Mesendoderm (in vitro differentiated cells): ENCODE measurements at regions not wholly inside any gene's neighbourhood (a gene's known extent, or its start where the extent isn't known, plus 50 kb on each side); places are given as distances from the start of the nearest gene placed in this dataset.
"Not testable (repeated sequence)": the region's sequence is repeated elsewhere in the genome, so short reads cannot be mapped to it uniquely, and the experiment has no call there.

ENCODE experiments used
- DNase-seq: peaks from one replicate; pipeline ENCODE4 v3.0.0; 2013
- H2AK5ac ChIP-seq: 2 replicates; pipeline ENCODE4 v1.6.1; 2013; ENCODE audit warnings: low read length, inconsistent platforms
- H2BK120ac ChIP-seq: 2 replicates; pipeline ENCODE4 v1.6.1; 2013; ENCODE audit warnings: low read depth, mild to moderate bottlenecking, low read length, moderate library complexity, mixed read lengths
- H2BK15ac ChIP-seq: replicated peaks from 2 replicates; pipeline ENCODE4 v1.6.1; 2013; ENCODE audit warnings: low read depth, mild to moderate bottlenecking, moderate library complexity
- H2BK5ac ChIP-seq: 2 replicates; pipeline ENCODE4 v1.6.1; 2013; ENCODE audit warnings: low read length, inconsistent platforms
- H3K18ac ChIP-seq: 2 replicates; pipeline ENCODE4 v1.6.1; 2013; ENCODE audit warnings: mild to moderate bottlenecking, low read length, mixed read lengths
- H3K23ac ChIP-seq: one replicate; pipeline ENCODE4 v1.6.1; 2013; ENCODE audit warnings: low read length
- H3K27ac ChIP-seq: 2 replicates; pipeline ENCODE4 v1.5.1; 2013; ENCODE audit warnings: low read depth, mild to moderate bottlenecking, inconsistent platforms, low read length, moderate library complexity
- H3K27me3 ChIP-seq: 2 replicates; pipeline ENCODE4 v1.6.1; 2013; ENCODE audit warnings: low read length, control low read depth, mild to moderate bottlenecking, inconsistent platforms; ENCODE audit not compliant: insufficient read depth, poor library complexity
- H3K36me3 ChIP-seq: 2 replicates; pipeline ENCODE4 v1.6.1; 2013; ENCODE audit warnings: low read length, inconsistent platforms; ENCODE audit not compliant: control insufficient read depth, insufficient read depth
- H3K4ac ChIP-seq: one replicate; pipeline ENCODE4 v1.6.1; 2013; ENCODE audit warnings: low read depth, mild to moderate bottlenecking, low read length, moderate library complexity
- H3K4me1 ChIP-seq: 2 replicates; pipeline ENCODE4 v1.6.1; 2013; ENCODE audit warnings: low read depth, low read length, inconsistent platforms; ENCODE audit not compliant: control insufficient read depth
- H3K4me2 ChIP-seq: 2 replicates; pipeline ENCODE4 v1.6.1; 2013; ENCODE audit warnings: low read length
- H3K4me3 ChIP-seq: 2 replicates; pipeline ENCODE4 v1.5.1; 2013; ENCODE audit warnings: mild to moderate bottlenecking, low read length
- H3K56ac ChIP-seq: one replicate; pipeline ENCODE4 v1.6.1; 2013; ENCODE audit warnings: low read length
- H3K79me1 ChIP-seq: 2 replicates; pipeline ENCODE4 v1.6.1; 2013; ENCODE audit warnings: low read length, inconsistent platforms
- H3K79me2 ChIP-seq: 2 replicates; pipeline ENCODE4 v1.6.1; 2013; ENCODE audit warnings: mild to moderate bottlenecking, low read length; ENCODE audit not compliant: control insufficient read depth, insufficient read depth
- H3K9ac ChIP-seq: 2 replicates; pipeline ENCODE4 v1.6.1; 2013; ENCODE audit warnings: low read length, inconsistent platforms
- H4K5ac ChIP-seq: one replicate; pipeline ENCODE4 v1.6.1; 2013; ENCODE audit warnings: low read length
- H4K8ac ChIP-seq: one replicate; pipeline ENCODE4 v1.6.1; 2013; ENCODE audit warnings: low read depth, mild to moderate bottlenecking, control low read depth, low read length, moderate library complexity
- whole genome bisulfite sequencing: extraction: QIAGEN DNeasy Blood & Tissue Kit; methylation state at CpG from one replicate; pipeline ENCODE4 v1.1.7; 2013; ENCODE audit warnings: low lambda C conversion rate, missing lambda C conversion rate; ENCODE audit not compliant: insufficient coverage; ENCODE audit errors: extremely low coverage; 5-methylcytosine and 5-hydroxymethylcytosine counted together

DNA sequence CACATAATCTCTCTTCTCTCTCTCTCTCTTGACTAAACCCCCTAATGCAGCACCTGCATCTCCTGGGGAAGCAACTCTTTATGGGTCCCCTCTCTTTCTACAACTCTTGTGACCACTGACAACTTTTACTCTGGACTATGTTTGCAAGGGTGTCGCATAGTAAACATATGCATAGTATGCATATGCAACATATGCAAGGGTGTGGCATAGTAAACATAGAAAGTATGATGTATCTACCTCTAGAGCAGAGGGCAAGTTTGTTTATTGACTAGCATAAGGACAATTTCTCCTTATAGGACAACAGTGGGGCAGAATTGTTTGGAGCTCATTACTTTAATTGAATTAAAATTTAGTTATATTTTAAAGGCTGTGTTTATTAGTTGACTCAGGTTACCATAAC lies 462.5 kb downstream of the AMY1C start:
- no peak overlapping the region for H3K4me3 ChIP-seq
- no peak overlapping the region for H3K23ac ChIP-seq
- H3K79me2 ChIP-seq, result no peaks in the 10 kb centered on the region
- no peak overlapping the region for H3K56ac ChIP-seq
- H2BK5ac ChIP-seq, result no peak overlapping the region
- H3K4me1 ChIP-seq, result no peaks in the 10 kb centered on the region
- H4K5ac ChIP-seq, result no peak overlapping the region
- H3K9ac ChIP-seq, result no peak overlapping the region
- no peaks in the 10 kb centered on the region for H3K27me3 ChIP-seq
- no peak for DNase-seq
- H3K4me2 ChIP-seq, result no peak overlapping the region
- no peaks in the 10 kb centered on the region for H3K79me1 ChIP-seq
- no peak overlapping the region for H2BK120ac ChIP-seq
- H3K27ac ChIP-seq, result no peak overlapping the region
- H3K4ac ChIP-seq, result no peak overlapping the region
- H3K36me3 ChIP-seq, result no peaks in the 10 kb centered on the region
- H4K8ac ChIP-seq, result no peak overlapping the region
- H2AK5ac ChIP-seq, result no peak overlapping the region
- H3K18ac ChIP-seq, result no peak overlapping the region
- no CpG with 5 or more reads among the region's 1 CpG for WGBS
- H2BK15ac ChIP-seq, result no peak overlapping the region

- H3K18ac ChIP-seq, H3K27ac ChIP-seq, H3K4me3 ChIP-seq, H2AK5ac ChIP-seq, H3K79me1 ChIP-seq, H4K8ac ChIP-seq, H3K56ac ChIP-seq, H2BK5ac ChIP-seq, DNase-seq, H2BK120ac ChIP-seq, H3K4me2 ChIP-seq, H3K36me3 ChIP-seq, H3K4me1 ChIP-seq, H3K27me3 ChIP-seq, H2BK15ac ChIP-seq, H3K23ac ChIP-seq, H3K9ac ChIP-seq, H4K5ac ChIP-seq, H3K79me2 ChIP-seq, H3K4ac ChIP-seq: not testable (repeated sequence)
- no CpG with 5 or more reads among the region's 28 CpGs for WGBS
Observed at GRCh38 chr1:104217395-104217986, 467.8 kb downstream of the AMY1C start.

DNA sequence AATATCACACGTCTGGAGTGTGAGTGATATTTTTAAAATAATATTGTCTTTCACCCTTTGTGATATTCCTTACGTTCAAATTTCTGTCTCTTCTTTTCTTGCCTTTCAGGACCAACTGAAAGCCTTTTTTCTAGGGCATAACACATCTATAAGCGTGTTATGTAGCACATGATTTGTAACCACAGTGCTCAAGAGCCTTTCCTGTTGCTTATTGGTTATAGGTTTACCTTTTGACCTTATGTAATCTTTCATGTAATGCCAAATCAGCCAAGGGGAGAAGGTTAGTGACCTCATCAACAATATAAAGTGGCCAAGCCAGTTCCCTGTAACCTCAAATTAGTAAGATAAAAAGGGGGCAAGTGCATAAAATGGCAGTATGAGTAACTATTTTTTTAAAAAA lies 480.2 kb downstream of the AMY1C start:
- H3K79me2 ChIP-seq, result no peaks in the 10 kb centered on the region
- WGBS, result no CpG with 5 or more reads among the region's 3 CpGs
- no peak overlapping the region for H3K27ac ChIP-seq
- no peak overlapping the region for H3K4ac ChIP-seq
- H3K4me2 ChIP-seq, result no peak overlapping the region
- no peak overlapping the region for H2BK5ac ChIP-seq
- H3K4me3 ChIP-seq, result no peak overlapping the region
- no peak overlapping the region for H2BK15ac ChIP-seq
- no peak overlapping the region for H3K18ac ChIP-seq
- no peak overlapping the region for H4K8ac ChIP-seq
- H4K5ac ChIP-seq, result no peak overlapping the region
- no peaks in the 10 kb centered on the region for H3K4me1 ChIP-seq
- no peak overlapping the region for H2AK5ac ChIP-seq
- no peak overlapping the region for H3K23ac ChIP-seq
- H3K79me1 ChIP-seq, result no peaks in the 10 kb centered on the region
- no peak for DNase-seq
- no peaks in the 10 kb centered on the region for H3K27me3 ChIP-seq
- H3K9ac ChIP-seq, result no peak overlapping the region
- H2BK120ac ChIP-seq, result no peak overlapping the region
- H3K36me3 ChIP-seq, result no peaks in the 10 kb centered on the region
- H3K56ac ChIP-seq, result no peak overlapping the region

DNA sequence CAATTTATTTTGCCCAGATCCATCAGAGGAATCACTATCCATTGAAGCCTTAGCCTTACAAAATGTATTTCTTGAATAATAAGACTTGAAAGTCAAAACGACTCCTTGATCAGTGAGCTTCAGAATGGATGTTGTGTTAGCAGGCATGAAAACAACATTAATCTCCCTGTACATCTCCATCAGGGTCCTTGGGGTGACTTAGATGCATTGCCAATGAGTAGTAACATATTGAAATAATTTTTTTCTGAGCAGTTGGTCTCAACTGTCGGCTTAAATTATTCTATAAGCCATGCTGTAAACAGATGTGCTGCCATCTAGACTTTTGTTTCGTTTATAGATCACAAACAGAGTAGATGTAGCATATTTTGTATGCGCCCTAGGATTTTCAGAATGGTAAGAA lies 482.0 kb downstream of the AMY1C start:
- no peak overlapping the region for H2BK5ac ChIP-seq
- no peak overlapping the region for H3K27ac ChIP-seq
- no CpG with 5 or more reads among the region's 4 CpGs for WGBS
- H2AK5ac ChIP-seq, result no peak overlapping the region
- no peaks in the 10 kb centered on the region for H3K27me3 ChIP-seq
- no peaks in the 10 kb centered on the region for H3K79me1 ChIP-seq
- no peak overlapping the region for H2BK15ac ChIP-seq
- H4K5ac ChIP-seq, result no peak overlapping the region
- no peak for DNase-seq
- no peak overlapping the region for H3K4me2 ChIP-seq
- H3K36me3 ChIP-seq, result no peaks in the 10 kb centered on the region
- H4K8ac ChIP-seq, result no peak overlapping the region
- H3K79me2 ChIP-seq, result no peaks in the 10 kb centered on the region
- no peak overlapping the region for H3K56ac ChIP-seq
- no peak overlapping the region for H3K9ac ChIP-seq
- no peak overlapping the region for H3K18ac ChIP-seq
- no peak overlapping the region for H3K4ac ChIP-seq
- no peak overlapping the region for H3K4me3 ChIP-seq
- no peak overlapping the region for H3K23ac ChIP-seq
- H3K4me1 ChIP-seq, result peaks cover 12% of the 10 kb centered on the region
- no peak overlapping the region for H2BK120ac ChIP-seq

- H3K27ac ChIP-seq, result no peak overlapping the region
- DNase-seq, result peak; percentile 93
Observed at GRCh38 chr1:104235141-104235540, 485.4 kb downstream of the AMY1C start.

GRCh38 chr1:104238991-104239390 lies 489.3 kb downstream of the AMY1C start:
- Histone ChIP-seq H3K4me2 (no peak overlapping the region), H3K27ac (no peak overlapping the region), H2AK5ac (no peak overlapping the region), H3K27me3 (no peaks in the 10 kb centered on the region), H3K56ac (no peak overlapping the region), H2BK15ac (no peak overlapping the region), H3K23ac (no peak overlapping the region), H3K4me3 (no peak overlapping the region), H3K36me3 (no peaks in the 10 kb centered on the region), H3K18ac (no peak overlapping the region), H4K8ac (no peak overlapping the region), H3K79me2 (no peaks in the 10 kb centered on the region), H3K4ac (no peak overlapping the region), H2BK120ac (no peak overlapping the region), H4K5ac (no peak overlapping the region), H3K79me1 (no peaks in the 10 kb centered on the region), H3K9ac (no peak overlapping the region), H3K4me1 (peaks cover 12% of the 10 kb centered on the region), H2BK5ac (no peak overlapping the region)
- WGBS, result no CpG with 5 or more reads among the region's 2 CpGs
- peak; percentile 26 for DNase-seq

More at GRCh38 chr1:104235141-104235540, 485.4 kb downstream of the AMY1C start:
- Histone ChIP-seq H2BK15ac (no peak overlapping the region), H2BK5ac (no peak overlapping the region), H3K79me2 (no peaks in the 10 kb centered on the region), H3K23ac (no peak overlapping the region), H4K5ac (no peak overlapping the region), H3K9ac (no peak overlapping the region), H2BK120ac (no peak overlapping the region), H3K4ac (no peak overlapping the region), H3K27me3 (no peaks in the 10 kb centered on the region), H3K18ac (no peak overlapping the region), H3K4me1 (peaks cover 12% of the 10 kb centered on the region), H2AK5ac (no peak overlapping the region), H4K8ac (no peak overlapping the region), H3K4me2 (no peak overlapping the region), H3K4me3 (no peak overlapping the region), H3K36me3 (no peaks in the 10 kb centered on the region), H3K56ac (no peak overlapping the region), H3K79me1 (no peaks in the 10 kb centered on the region)
- no CpG with 5 or more reads among the region's 3 CpGs for WGBS
